Activated CD4-positive, alpha-beta T cell treated with anti-CD3 and anti-CD28 coated beads, Interleukin-2, amount 10 ng/mL, durations not matched to agents 24 days and 14 days (primary cell): ENCODE measurements at regions not wholly inside any gene's neighbourhood (a gene's known extent, or its start where the extent isn't known, plus 50 kb on each side); places are given as distances from the start of the nearest gene placed in this dataset.
A peak's percentile ranks its signal among the peaks of the same experiment; 100 is the strongest.

ENCODE experiments used
- DNase-seq: peaks from one replicate; pipeline ENCODE4 v3.0.0; 2022
- H3K27ac Mint-ChIP-seq: one replicate; pipeline ENCODE4 v1.8.0; 2022; ENCODE audit warnings: mild to moderate bottlenecking, mixed read lengths
- H3K27me3 Mint-ChIP-seq: one replicate; pipeline ENCODE4 v1.8.0; 2022; ENCODE audit warnings: mixed read lengths
- H3K36me3 Mint-ChIP-seq: one replicate; pipeline ENCODE4 v1.8.0; 2022; ENCODE audit warnings: low read depth, mild to moderate bottlenecking, mixed read lengths
- H3K4me1 Mint-ChIP-seq: one replicate; pipeline ENCODE4 v1.8.0; 2021; ENCODE audit warnings: mixed read lengths
- H3K4me3 Mint-ChIP-seq: one replicate; pipeline ENCODE4 v1.8.0; 2022; ENCODE audit warnings: mild to moderate bottlenecking, moderate library complexity, mixed read lengths
- H3K9me3 Mint-ChIP-seq: one replicate; pipeline ENCODE4 v1.8.0; 2021; ENCODE audit warnings: mixed read lengths
- intact Hi-C: fragments of 100-400 bp; cut with micrococcal nuclease; formaldehyde crosslinking; loops from one replicate; pipeline ENCODE4 v1.15.1; 2023

DNA sequence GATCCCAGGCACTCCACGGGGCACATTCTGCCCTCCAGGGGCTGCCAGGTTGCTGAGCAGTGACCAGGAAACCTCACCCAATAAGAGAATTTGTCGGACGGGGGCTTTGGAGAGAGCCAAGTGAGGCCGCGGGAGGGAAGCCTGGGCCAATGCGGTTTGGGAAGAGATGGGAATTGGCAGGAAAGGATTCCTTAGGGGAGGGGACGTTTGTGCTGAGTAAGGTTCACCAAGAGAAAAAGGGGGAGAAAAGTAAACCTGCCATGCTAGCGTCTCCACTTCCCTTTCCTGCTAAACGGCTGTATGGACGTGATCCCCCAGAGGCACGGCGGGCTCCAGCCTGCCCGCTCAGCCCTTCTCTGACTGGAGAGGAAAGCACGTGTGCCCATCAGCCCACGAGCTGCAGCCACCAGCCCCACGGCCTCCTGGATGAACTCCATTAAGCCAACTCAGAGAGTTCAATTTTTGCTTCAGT lies 194.4 kb upstream of the ID2 start:
- H3K27ac Mint-ChIP-seq: peak overlapping the region; percentile 80
- intact Hi-C loops: loop anchor here (5.0 kb wide), 1 partner anchor 100 kb away; no protein-coding TSS in a partner anchor

DNA sequence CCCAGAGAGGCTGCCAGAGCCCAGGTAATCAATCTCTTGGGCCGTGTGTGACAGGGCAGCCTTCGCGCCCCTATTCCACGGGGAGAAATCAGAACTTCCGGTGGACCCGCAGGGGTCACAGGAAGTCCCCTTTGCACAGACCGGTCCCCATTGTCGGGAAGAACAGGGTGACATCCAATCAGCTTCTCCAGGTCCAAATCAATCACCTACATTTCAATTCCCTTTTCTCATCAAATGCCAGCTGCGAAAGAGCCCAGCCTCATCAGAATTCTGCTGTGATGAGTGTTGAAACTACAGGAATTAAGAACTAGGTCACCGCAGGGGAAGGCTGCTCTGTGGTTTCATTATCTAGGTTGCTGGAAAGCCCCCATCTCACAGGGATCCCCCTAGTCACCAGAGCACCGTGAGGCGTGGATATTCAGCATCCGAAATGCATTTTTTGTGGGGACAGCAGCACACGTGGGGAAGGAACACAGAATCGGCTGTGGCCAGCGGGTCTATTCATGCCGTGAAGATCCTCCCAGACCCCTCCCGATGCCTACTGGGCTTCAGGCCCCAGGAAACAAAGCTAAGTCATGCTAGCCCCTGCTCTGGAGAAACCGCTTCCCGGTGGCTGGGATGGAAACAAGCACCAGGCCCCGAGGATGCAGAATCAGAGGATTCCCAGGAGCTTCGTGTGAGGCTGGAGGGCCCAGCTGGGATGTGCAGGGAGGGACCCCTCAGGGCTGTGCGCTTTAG lies 193.7 kb upstream of the ID2 start:
- peak overlapping the region; percentile 80 for H3K27ac Mint-ChIP-seq
- peak; percentile 84 for DNase-seq
- H3K4me1 Mint-ChIP-seq: peaks cover 48% of the 10 kb centered on the region
- H3K27me3 Mint-ChIP-seq: no peaks in the 10 kb centered on the region
- peaks cover 11% of the 10 kb centered on the region for H3K9me3 Mint-ChIP-seq
- intact Hi-C loops: loop anchor here (1.0 to 5.0 kb wide), 3 partner anchors 26 to 99 kb away; no protein-coding TSS in a partner anchor
- no peaks in the 10 kb centered on the region for H3K36me3 Mint-ChIP-seq
- peak overlapping the region; percentile 68 for H3K4me3 Mint-ChIP-seq

More for the DNA sequence above, 194.4 kb upstream of the ID2 start:
- H3K4me1 Mint-ChIP-seq: peaks cover 54% of the 10 kb centered on the region
- no peaks in the 10 kb centered on the region for H3K27me3 Mint-ChIP-seq
- no peaks in the 10 kb centered on the region for H3K36me3 Mint-ChIP-seq
- DNase-seq: no peak
- peak overlapping the region; percentile 68 for H3K4me3 Mint-ChIP-seq
- peaks cover 12% of the 10 kb centered on the region for H3K9me3 Mint-ChIP-seq

DNA sequence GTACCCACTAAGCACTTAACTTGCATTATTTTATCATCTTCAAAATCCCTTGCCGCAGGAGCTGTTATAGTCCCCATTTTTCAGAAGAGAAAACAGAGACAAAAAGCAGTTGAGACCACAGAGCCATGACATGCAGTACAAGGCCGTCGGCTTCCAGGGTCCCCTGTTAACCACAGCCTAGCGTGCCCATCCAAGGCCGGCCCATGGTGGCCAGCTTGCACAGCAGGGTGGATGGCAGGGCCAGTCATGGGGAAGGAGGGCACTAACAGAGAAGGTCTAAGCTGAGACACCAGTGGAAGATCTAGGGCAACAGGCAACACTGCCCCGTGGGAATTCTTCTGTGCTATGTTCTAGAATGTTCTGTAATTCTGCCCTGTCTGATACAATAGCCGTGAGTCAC lies 192.6 kb upstream of the ID2 start:
- DNase-seq: no peak
- Mint-ChIP-seq H3K27ac (peak overlapping the region; percentile 80), H3K4me3 (no peak overlapping the region), H3K27me3 (no peaks in the 10 kb centered on the region), H3K9me3 (peaks cover 8% of the 10 kb centered on the region), H3K4me1 (peaks cover 44% of the 10 kb centered on the region), H3K36me3 (no peaks in the 10 kb centered on the region)
- intact Hi-C loops: loop anchor here (2.0 to 5.0 kb wide), 2 partner anchors 54 to 98 kb away; no protein-coding TSS in a partner anchor

DNA sequence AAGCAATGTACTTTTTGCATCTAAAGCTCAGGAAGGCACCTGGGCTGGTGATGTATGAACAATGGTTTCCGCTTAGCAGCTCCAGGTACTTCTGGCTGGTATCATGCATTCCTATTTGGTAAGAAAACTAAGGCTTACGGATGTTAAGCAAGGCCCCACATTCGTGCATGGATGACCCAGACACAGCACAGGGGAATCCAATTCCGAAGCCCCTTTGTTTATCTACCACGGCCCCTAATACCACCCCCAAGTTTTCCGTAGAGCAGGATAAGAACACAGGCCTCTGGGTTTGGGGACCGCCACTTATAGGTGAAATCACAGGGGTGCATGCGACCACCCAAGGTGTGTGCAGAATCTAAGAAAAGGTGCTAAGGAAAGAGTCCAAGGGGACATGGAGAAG lies 192.1 kb upstream of the ID2 start:
- no peak for DNase-seq
- Mint-ChIP-seq H3K27me3 (no peaks in the 10 kb centered on the region), H3K27ac (no peak overlapping the region), H3K9me3 (peaks cover 8% of the 10 kb centered on the region), H3K4me1 (peaks cover 43% of the 10 kb centered on the region), H3K4me3 (no peak overlapping the region), H3K36me3 (no peaks in the 10 kb centered on the region)
- intact Hi-C loops: loop anchor here (2.0 to 5.0 kb wide), 2 partner anchors 53 to 98 kb away; no protein-coding TSS in a partner anchor

DNA sequence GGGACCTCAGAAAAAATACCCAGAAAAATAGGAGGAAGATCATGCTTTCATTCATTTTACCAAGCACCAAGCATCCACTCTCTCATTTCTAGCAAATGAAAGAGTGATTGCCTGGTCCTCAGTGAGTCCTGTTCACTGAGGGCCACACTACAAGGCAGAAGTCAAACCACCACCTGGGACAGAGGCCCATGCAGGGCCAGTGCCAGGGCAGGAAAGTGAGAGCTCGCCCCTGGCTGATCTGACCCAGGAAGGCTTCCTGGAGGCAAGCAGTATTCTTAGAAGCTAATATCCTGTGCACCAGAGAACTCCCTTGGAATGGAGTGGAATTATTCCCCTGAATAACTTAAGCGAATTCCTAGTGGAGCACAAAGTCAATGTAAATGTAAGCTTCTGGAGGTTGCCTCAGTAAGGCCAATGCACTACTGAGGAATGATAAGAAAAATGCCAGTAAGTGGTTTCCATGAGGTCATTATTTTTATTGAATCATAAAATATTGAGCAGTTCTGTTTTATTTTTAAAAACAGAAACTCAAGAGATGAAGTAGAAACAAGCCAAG lies 191.6 kb upstream of the ID2 start:
- Mint-ChIP-seq H3K27ac (no peak overlapping the region), H3K27me3 (no peaks in the 10 kb centered on the region), H3K4me3 (no peak overlapping the region), H3K36me3 (no peaks in the 10 kb centered on the region), H3K9me3 (peaks cover 8% of the 10 kb centered on the region), H3K4me1 (peaks cover 45% of the 10 kb centered on the region)
- DNase-seq: no peak
- intact Hi-C loops: no loop called here

DNA sequence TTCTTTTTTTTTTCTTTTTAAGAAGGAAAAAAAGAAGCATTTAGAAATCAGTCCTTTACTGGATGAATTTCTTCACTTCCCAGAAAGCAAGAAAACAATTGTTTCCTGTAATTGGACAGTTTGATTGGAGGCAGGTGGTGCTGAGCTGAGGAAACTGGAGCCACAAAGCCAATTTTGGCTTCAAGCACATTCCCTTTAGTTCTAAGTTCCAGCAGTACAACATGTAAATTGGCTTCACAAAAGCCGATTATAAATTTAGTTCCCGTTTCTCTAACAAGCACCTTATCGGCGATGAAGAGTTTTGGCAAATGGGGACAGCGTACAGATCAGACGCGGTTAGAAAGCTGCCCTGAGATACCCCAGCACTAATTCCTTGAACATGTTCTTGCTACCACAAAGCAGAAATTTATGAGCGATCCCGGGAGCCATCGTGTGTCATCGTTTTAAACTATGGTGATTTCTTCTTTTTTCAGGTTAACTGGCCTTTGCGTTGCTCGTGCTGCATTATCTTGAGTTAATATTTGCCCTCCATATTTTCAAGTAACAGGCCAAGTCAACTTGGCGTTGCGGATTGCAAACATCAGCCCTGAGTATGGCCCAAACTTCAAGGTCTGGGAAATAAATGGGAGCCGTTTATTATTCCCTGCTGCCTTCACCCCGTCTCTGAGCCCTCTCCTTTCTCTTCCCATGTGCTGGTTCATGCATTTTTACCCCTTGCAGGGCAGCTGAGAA lies 190.4 kb upstream of the ID2 start:
- Mint-ChIP-seq H3K36me3 (no peaks in the 10 kb centered on the region), H3K4me1 (peaks cover 39% of the 10 kb centered on the region), H3K27me3 (no peaks in the 10 kb centered on the region), H3K27ac (no peak overlapping the region), H3K4me3 (no peak overlapping the region), H3K9me3 (peaks cover 3% of the 10 kb centered on the region)
- DNase-seq: no peak
- intact Hi-C loops: no loop called here

DNA sequence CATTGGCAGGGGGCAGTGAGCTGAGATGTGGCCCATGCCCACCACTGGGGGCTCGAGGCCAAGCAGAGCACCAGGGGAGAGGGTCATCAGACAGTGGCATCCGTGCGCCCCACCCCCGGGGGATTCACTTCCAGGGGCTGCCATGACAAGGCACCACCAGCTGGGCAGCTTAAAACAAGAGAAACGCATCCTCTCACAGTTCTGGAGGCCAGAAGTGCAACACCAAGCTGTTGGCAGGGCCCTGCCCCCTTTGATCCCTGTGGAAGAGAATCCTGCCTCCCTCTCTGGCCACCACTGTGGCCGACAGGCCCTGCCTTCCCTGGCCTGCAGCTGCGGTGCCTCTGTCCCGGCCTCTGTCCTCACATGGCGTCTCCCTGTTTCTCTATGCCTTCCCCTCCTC lies 187.7 kb upstream of the ID2 start:
- no peak for DNase-seq
- peaks cover 32% of the 10 kb centered on the region for H3K4me1 Mint-ChIP-seq
- intact Hi-C loops: no loop called here
- H3K36me3 Mint-ChIP-seq: no peaks in the 10 kb centered on the region
- H3K27me3 Mint-ChIP-seq: no peaks in the 10 kb centered on the region
- no peaks in the 10 kb centered on the region for H3K9me3 Mint-ChIP-seq
- no peak overlapping the region for H3K4me3 Mint-ChIP-seq
- no peak overlapping the region for H3K27ac Mint-ChIP-seq

DNA sequence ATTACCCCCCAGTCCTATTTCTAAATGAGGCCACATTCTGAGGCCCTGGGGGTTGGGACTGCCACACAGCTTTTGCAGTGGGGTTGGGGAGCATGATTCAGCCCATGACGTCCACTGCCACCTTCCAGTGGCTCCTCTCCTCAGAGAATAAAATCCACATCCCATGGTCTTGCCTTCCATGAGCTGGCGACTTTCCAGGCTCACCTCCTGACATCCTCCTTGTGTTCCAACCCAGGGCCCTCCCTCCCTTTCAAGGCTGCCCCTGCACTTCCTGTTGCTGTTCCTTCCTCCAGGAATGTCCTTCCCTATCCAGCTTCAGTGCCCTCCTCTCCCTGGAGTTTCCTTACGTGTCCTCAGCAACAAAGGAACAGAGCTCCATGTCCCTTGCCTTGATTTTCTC lies 187.3 kb upstream of the ID2 start:
- intact Hi-C loops: no loop called here

DNA sequence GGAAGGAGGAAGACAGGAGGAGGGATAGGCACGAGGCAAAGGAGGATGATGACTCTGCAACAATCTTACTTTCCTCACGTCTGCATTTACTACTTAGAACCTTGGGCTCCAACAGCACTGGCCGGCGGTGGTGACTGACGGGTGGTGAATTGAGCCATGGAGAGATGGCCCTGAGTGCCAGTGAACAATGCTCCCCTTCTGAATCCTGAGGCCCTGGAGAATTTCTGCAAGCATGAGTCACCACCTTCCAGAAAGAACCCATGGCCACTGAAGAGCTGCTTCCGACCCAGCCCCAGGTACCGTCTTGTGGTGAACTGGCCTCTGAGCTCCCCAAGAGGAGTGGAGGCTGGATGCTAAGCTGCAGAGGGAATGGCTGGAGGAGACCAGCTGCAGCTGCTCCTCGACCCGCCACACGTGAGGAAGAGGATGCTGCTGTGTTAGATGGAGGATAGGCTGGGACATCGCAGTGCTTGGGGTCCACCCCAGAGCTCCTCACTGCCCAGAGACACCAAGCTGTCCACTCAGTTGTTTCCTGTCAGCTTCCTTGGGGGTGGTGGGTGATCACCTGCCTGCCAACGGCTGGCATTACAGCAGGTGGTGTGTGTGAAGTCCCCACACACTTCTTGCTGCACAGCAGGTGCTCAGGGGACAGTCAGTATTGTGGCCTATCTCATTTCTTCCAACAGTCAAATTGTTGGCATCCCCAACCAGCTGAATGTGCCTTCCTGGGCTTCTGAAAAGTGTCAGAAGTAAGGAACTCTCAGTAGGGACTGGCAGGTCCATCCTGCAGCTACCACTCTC lies 186.5 kb upstream of the ID2 start:
- Mint-ChIP-seq H3K27ac (no peak overlapping the region), H3K4me3 (no peak overlapping the region), H3K27me3 (no peaks in the 10 kb centered on the region), H3K4me1 (peaks cover 24% of the 10 kb centered on the region), H3K9me3 (no peaks in the 10 kb centered on the region), H3K36me3 (no peaks in the 10 kb centered on the region)
- no peak for DNase-seq
- intact Hi-C loops: no loop called here

More for the DNA sequence above, 187.3 kb upstream of the ID2 start:
- no peaks in the 10 kb centered on the region for H3K9me3 Mint-ChIP-seq
- no peak for DNase-seq
- peaks cover 30% of the 10 kb centered on the region for H3K4me1 Mint-ChIP-seq
- H3K4me3 Mint-ChIP-seq: no peak overlapping the region
- no peaks in the 10 kb centered on the region for H3K36me3 Mint-ChIP-seq
- no peaks in the 10 kb centered on the region for H3K27me3 Mint-ChIP-seq
- H3K27ac Mint-ChIP-seq: no peak overlapping the region

DNA sequence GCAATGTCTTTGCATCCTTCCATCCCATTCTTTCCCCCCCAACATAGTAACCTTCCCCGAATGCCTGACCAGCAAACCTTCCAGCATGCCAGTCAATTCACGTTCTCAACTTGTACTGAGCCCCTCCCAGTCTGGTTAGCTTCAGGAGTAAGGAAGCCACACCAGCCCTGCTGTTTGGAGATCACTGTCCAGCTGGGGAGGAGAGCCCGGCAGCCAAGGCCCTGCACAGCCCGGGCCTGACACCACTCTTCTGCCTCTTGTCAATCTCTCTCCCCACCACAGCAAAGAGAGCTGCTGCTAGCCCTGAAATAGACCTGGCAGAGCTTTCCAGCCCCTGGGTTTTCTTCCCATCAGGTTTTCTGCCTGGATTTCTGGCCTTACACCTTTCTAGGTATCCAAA lies 185.8 kb upstream of the ID2 start:
- H3K4me3 Mint-ChIP-seq: no peak overlapping the region
- H3K27ac Mint-ChIP-seq: no peak overlapping the region
- no peaks in the 10 kb centered on the region for H3K27me3 Mint-ChIP-seq
- DNase-seq: no peak
- intact Hi-C loops: no loop called here
- H3K36me3 Mint-ChIP-seq: no peaks in the 10 kb centered on the region
- no peaks in the 10 kb centered on the region for H3K9me3 Mint-ChIP-seq
- H3K4me1 Mint-ChIP-seq: peaks cover 24% of the 10 kb centered on the region

DNA sequence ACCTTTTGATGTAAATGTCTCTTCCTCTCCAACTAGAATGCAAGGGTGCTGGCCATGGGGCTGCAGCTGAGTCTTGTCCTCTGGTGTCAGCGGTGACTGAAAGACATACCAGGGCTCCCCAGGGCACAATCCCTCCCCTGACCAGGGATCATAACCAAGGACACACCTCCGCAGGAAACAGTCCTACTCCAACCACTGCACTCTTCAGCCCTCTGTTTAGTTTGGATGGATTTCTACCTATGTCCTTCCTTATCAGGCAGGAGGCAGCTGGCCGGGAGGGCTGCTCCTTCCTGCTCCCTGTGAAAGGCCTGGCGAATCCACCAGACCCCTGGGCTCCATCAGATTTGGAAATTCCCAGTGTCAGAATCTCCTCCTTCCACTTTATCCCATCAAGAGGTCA lies 185.2 kb upstream of the ID2 start:
- no peak overlapping the region for H3K27ac Mint-ChIP-seq
- no peak overlapping the region for H3K4me3 Mint-ChIP-seq
- intact Hi-C loops: no loop called here
- H3K27me3 Mint-ChIP-seq: no peaks in the 10 kb centered on the region
- H3K9me3 Mint-ChIP-seq: no peaks in the 10 kb centered on the region
- peaks cover 24% of the 10 kb centered on the region for H3K4me1 Mint-ChIP-seq
- no peak for DNase-seq
- no peaks in the 10 kb centered on the region for H3K36me3 Mint-ChIP-seq

DNA sequence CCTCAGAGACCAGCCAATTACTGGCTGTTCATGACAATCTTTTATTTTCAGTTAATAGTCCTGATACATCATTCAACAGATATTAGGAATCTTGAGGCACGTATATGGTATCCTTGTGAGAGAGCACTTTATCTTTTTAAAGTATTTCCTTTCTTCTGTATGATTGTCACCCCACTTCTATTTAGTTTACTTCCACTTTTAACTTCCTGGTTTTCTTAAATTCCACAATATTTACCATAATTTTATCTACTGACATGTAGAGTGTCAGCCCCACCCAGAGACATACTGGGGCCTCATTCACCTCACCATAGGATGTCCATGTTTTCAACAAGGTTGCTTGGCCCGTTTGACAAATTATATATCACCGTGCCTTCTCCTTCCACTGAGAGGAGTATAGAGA lies 182.9 kb upstream of the ID2 start:
- no peak for DNase-seq
- no peak overlapping the region for H3K27ac Mint-ChIP-seq
- no peaks in the 10 kb centered on the region for H3K9me3 Mint-ChIP-seq
- intact Hi-C loops: no loop called here
- no peaks in the 10 kb centered on the region for H3K27me3 Mint-ChIP-seq
- no peaks in the 10 kb centered on the region for H3K36me3 Mint-ChIP-seq
- H3K4me3 Mint-ChIP-seq: no peak overlapping the region
- peaks cover 24% of the 10 kb centered on the region for H3K4me1 Mint-ChIP-seq

DNA sequence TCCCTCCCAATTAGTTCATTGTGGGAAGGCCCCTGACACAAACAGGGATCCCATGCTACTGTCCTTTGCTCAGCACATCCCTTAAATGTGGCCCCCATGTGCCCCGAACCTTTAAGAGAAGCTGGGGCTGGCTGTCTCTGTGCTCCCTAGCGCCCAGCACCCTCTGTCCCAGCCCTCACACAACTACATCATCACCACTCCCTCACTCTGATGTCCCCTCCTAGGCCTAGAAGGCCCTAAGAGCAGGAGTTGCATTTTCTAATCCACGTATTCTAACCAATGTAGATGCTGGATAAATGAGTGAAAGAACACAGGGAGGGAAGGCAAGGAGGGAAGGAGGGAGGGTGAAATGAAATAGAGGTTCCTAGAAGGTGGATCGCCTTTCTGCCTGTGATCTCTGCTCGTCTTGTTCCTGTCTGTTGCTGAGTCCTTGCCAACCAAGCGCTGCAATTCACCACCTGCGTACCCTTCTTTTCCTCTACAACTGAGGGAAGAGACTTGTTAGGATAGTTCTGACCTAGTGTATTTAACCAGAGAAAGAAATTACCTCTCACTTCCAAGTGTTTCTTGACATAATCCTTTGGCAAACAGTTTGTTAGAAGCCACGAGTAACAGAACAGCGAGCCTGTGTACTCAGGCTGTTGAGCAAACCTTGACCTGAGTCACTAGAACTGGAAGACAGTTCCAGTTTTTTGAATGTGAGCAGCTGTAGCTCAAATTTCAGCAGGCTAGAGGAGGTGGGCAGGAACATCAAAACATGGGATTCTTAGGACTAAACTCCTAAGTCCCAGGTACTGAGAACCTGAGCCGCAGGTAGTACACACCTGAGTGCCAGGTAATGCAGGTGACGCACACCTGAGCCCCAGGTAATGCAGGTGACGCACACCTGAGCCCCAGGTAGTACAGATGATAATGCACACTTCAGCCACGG lies 181.5 kb upstream of the ID2 start:
- Mint-ChIP-seq H3K9me3 (no peaks in the 10 kb centered on the region), H3K4me3 (no peak overlapping the region), H3K36me3 (no peaks in the 10 kb centered on the region), H3K4me1 (peaks cover 24% of the 10 kb centered on the region), H3K27me3 (no peaks in the 10 kb centered on the region), H3K27ac (no peak overlapping the region)
- no peak for DNase-seq
- intact Hi-C loops: no loop called here
